K562 (cell line): ENCODE measurements at regions not wholly inside any gene's neighbourhood (a gene's known extent, or its start where the extent isn't known, plus 50 kb on each side); places are given as distances from the start of the nearest gene placed in this dataset.

ENCODE experiments used
- ATAC-seq: fragments of 200-7000 bp; cut with Tn5 transposase; 3 replicates; pipeline ENCODE4 v1.9.1; 2020; ENCODE audit warnings: moderate library complexity
- BruUV-seq: library from RNA; stranded (reverse); fragments of 400-500 nt; replicated peaks from 2 replicates; lab custom pipeline; 2021; lab: Mats Ljungman, UMichigan
- CTCF ChIA-PET: fragments of 300-600 bp; formaldehyde crosslinking; extraction: SDS; loops from one replicate; lab custom pipeline; 2021; ENCODE audit warnings: low intra/inter-chr PET ratio; lab: Yijun Ruan, JAX
- POLR2A ChIA-PET: fragments of 300-600, 350-650 bp; sonication (Branson Sonifier 250); formaldehyde crosslinking; extraction: SDS; loops from one replicate; lab custom pipeline; 2021; ENCODE audit warnings: antibody characterized with exemption, inconsistent platforms; lab: Yijun Ruan, JAX
- DNase-seq, 4 experiments: peaks; one replicate each; pipeline versions ENCODE4 v3.0.0 to v3.0.0-alpha.2; 2011 to 2018; ENCODE audit warnings: low spot score in 3 of 4, mixed read lengths in 3 of 4; ENCODE audit errors: extremely low read depth in 1 of 4
- FAIRE-seq: peaks from 2 replicates; lab custom pipeline; 2011; peaks lifted over from hg19 to GRCh38; lab: Jason Lieb, UNC
- H2AFZ ChIP-seq: 2 replicates; pipeline ENCODE4 v1.6.0; 2011; ENCODE audit warnings: low read depth, low read length, control low read depth, inconsistent platforms
- H3K27ac ChIP-seq: fragments of 200-600 bp; 3 replicates; pipeline ENCODE4 v1.8.0; 2011; ENCODE audit warnings: low read depth, mild to moderate bottlenecking, control low read depth, inconsistent platforms, low read length, moderate library complexity, mixed read lengths; ENCODE audit errors: extremely low read depth
- H3K27me3 ChIP-seq, 2 experiments: fragments of 300-600 bp in 1 of 2; 2 replicates in 1 of 2; 3 replicates in 1 of 2; pipeline versions ENCODE4 v1.6.0 to v1.8.0; 2011; ENCODE audit warnings: inconsistent platforms in 2 of 2, low read length in 2 of 2, mild to moderate bottlenecking in 1 of 2, mixed read lengths in 1 of 2, moderate library complexity in 1 of 2; ENCODE audit not compliant: control insufficient read depth in 2 of 2, insufficient read depth in 2 of 2
- H3K36me3 ChIP-seq: fragments of 300-600 bp; 3 replicates; pipeline ENCODE4 v1.8.0; 2011; ENCODE audit warnings: mild to moderate bottlenecking, low read length, inconsistent platforms; ENCODE audit not compliant: control insufficient read depth, insufficient read depth
- H3K4me1 ChIP-seq, 2 experiments: fragments of 200-600 bp in 1 of 2; replicated peaks in 1 of 2; 2 replicates in 1 of 2; 3 replicates in 1 of 2; pipeline versions ENCODE4 v1.5.1 to v1.8.0; 2011; ENCODE audit warnings: inconsistent platforms in 2 of 2, low read length in 2 of 2, mild to moderate bottlenecking in 1 of 2, mixed read lengths in 1 of 2, moderate library complexity in 1 of 2; ENCODE audit not compliant: control insufficient read depth in 2 of 2, insufficient read depth in 2 of 2
- H3K4me2 ChIP-seq: 2 replicates; pipeline ENCODE4 v1.6.1; 2011; ENCODE audit warnings: low read length, control low read depth, inconsistent platforms, mixed read lengths; ENCODE audit not compliant: insufficient read depth
- H3K4me3 ChIP-seq: fragments of 200-600 bp; sonication (generic), shearing (Covaris generic); 2 replicates; pipeline ENCODE4 v1.5.1; 2016; ENCODE audit warnings: control low read depth, inconsistent platforms
- H3K79me2 ChIP-seq: fragments of 200-600 bp; 3 replicates; pipeline ENCODE4 v1.8.0; 2011; ENCODE audit warnings: low read length, inconsistent platforms; ENCODE audit not compliant: control insufficient read depth, insufficient read depth
- H3K9ac ChIP-seq, 2 experiments: 2 replicates each; pipeline versions ENCODE4 v1.6.0 to v1.6.1; 2011; ENCODE audit warnings: low read depth in 2 of 2, low read length in 2 of 2, control low read depth in 1 of 2, inconsistent platforms in 1 of 2, mild to moderate bottlenecking in 1 of 2, mixed read lengths in 1 of 2; ENCODE audit not compliant: insufficient read depth in 1 of 2
- H3K9me1 ChIP-seq: one replicate; pipeline ENCODE4 v1.6.0; 2011; ENCODE audit warnings: inconsistent platforms, mild to moderate bottlenecking, low read length, moderate library complexity; ENCODE audit not compliant: control insufficient read depth, insufficient read depth
- H3K9me3 ChIP-seq: replicated peaks from 2 replicates; pipeline ENCODE4 v1.5.1; 2011; ENCODE audit warnings: low read depth, low read length, inconsistent platforms; ENCODE audit not compliant: control insufficient read depth, insufficient read depth
- H4K20me1 ChIP-seq: replicated peaks from 2 replicates; pipeline ENCODE4 v1.6.1; 2011; ENCODE audit warnings: low read length, inconsistent platforms, mixed read lengths; ENCODE audit not compliant: control insufficient read depth, insufficient read depth
- ATF1 ChIP-seq, 2 experiments: fragments of 450-650 bp in 1 of 2; IDR thresholded peaks; 2 replicates each; pipeline ENCODE4 v1.6.1; 2016; ENCODE audit warnings: missing compliant biosample characterization in 1 of 2, missing genetic modification characterization in 1 of 2
- BCLAF1 ChIP-seq, 2 experiments: fragments of 450-650 bp in 1 of 2; IDR thresholded peaks; 2 replicates each; pipeline ENCODE4 v1.6.1; 2011 to 2017; ENCODE audit warnings: low read depth in 2 of 2, antibody characterized with exemption in 1 of 2, borderline replicate concordance in 1 of 2, low read length in 1 of 2, mild to moderate bottlenecking in 1 of 2, mixed read lengths in 1 of 2; ENCODE audit not compliant: control insufficient read depth in 1 of 2
- FOXJ3 ChIP-seq: sonication (generic); formaldehyde crosslinking; IDR thresholded peaks from 2 replicates; pipeline ENCODE4 v1.4.0; 2020; ENCODE audit warnings: mild to moderate bottlenecking, missing genetic modification reagents
- GABPA ChIP-seq: fragments of 200-800 bp; sonication (Bioruptor generic); conservative IDR thresholded peaks from 2 replicates; pipeline ENCODE4 v1.6.1; 2016; ENCODE audit warnings: low read depth, missing genetic modification characterization, missing compliant biosample characterization
- HNRNPH1 ChIP-seq: fragments of 200-400 bp; formaldehyde crosslinking; optimal IDR thresholded peaks from 2 replicates; pipeline ENCODE3; 2017; ENCODE audit warnings: low read depth, mild to moderate bottlenecking, low read length, moderate library complexity
- MED1 ChIP-seq: sonication (generic); formaldehyde crosslinking; IDR thresholded peaks from 2 replicates; pipeline ENCODE4 v1.8.1; 2023; ENCODE audit warnings: missing genetic modification reagents, borderline replicate concordance
- MEIS2 ChIP-seq: fragments of 450-650 bp; IDR thresholded peaks from 2 replicates; pipeline ENCODE4 v1.6.1; 2014; ENCODE audit warnings: mild to moderate bottlenecking; ENCODE audit not compliant: partially characterized antibody
- NFATC3 ChIP-seq: fragments of 450-650 bp; IDR thresholded peaks from 2 replicates; pipeline ENCODE4 v1.6.1; 2017; ENCODE audit warnings: mild to moderate bottlenecking
- NR2C2 ChIP-seq, 2 experiments: fragments of 200-800 bp in 1 of 2; sonication (Bioruptor generic) in 1 of 2; sonication (generic) in 1 of 2; formaldehyde crosslinking in 1 of 2; IDR thresholded peaks; 2 replicates each; pipeline versions ENCODE4 v1.6.1 to v1.8.0; 2016 to 2022; ENCODE audit warnings: mild to moderate bottlenecking in 1 of 2, missing compliant biosample characterization in 1 of 2, missing genetic modification characterization in 1 of 2, missing genetic modification reagents in 1 of 2
- SOX6 ChIP-seq: fragments of 450-650 bp; IDR thresholded peaks from 2 replicates; pipeline ENCODE4 v1.6.1; 2014; ENCODE audit warnings: mild to moderate bottlenecking
- U2AF2 ChIP-seq: fragments of 200-400 bp; formaldehyde crosslinking; optimal IDR thresholded peaks from 2 replicates; pipeline ENCODE3; 2017; ENCODE audit warnings: low read depth, mild to moderate bottlenecking, low read length
- ZFP30 ChIP-seq: fragments of 250-450 bp; sonication (Bioruptor Pico); IDR thresholded peaks from 2 replicates; pipeline ENCODE4 v1.8.0; 2022; ENCODE audit warnings: moderate library complexity, mild to moderate bottlenecking, inconsistent platforms, borderline replicate concordance
- ZNF24 ChIP-seq: fragments of 450-650 bp; IDR thresholded peaks from 2 replicates; pipeline ENCODE4 v1.6.1; 2016
- ZNF444 ChIP-seq: fragments of 250-450 bp; sonication (Bioruptor Pico); IDR thresholded peaks from 2 replicates; pipeline ENCODE4 v1.4.0; 2020; ENCODE audit warnings: mild to moderate bottlenecking, moderate library complexity
- ZNF75A ChIP-seq: fragments of 450-650 bp; formaldehyde crosslinking; IDR thresholded peaks from 2 replicates; pipeline ENCODE4 v1.4.0; 2020; ENCODE audit warnings: mild to moderate bottlenecking
- WGBS: fragments of 100-300 bp; shearing (Covaris generic); methylation state at CpG from one replicate; pipeline ENCODE4 v1.1.6; 2016; ENCODE audit warnings: low coverage, mixed read lengths; ENCODE audit not compliant: insufficient coverage; ENCODE audit errors: missing lambda C conversion rate; 5-methylcytosine and 5-hydroxymethylcytosine counted together
- in situ Hi-C: fragments of 300-500 bp; cut with MboI; formaldehyde crosslinking; loops from 4 replicates; pipeline ENCODE4 v1.15.0; 2018; ENCODE audit warnings: inconsistent platforms, mixed read lengths
- intact Hi-C: fragments of 100-400 bp; cut with micrococcal nuclease; formaldehyde crosslinking; loops from 2 replicates; pipeline ENCODE4 v1.14.2; 2022

GRCh38 chr12:119258556-119258955, 76.0 kb upstream of the CCDC60 start:
- Histone ChIP-seq H4K20me1 (no peaks in the 10 kb centered on the region), H3K36me3 (no peaks in the 10 kb centered on the region), H3K4me3 (no peak overlapping the region), H3K9me1 (no peaks in the 10 kb centered on the region), H2AFZ (no peak overlapping the region), H3K27ac (no peak overlapping the region), H3K4me1 (no peaks in the 10 kb centered on the region), H3K4me2 (no peak overlapping the region), H3K27me3 (no peaks in the 10 kb centered on the region), H3K9me3 (no peaks in the 10 kb centered on the region), H3K79me2 (no peaks in the 10 kb centered on the region), H3K9ac (no peak overlapping the region)
- in situ Hi-C loops: no loop called here
- 0% methylated on average over 4 of the region's 4 CpGs for WGBS
- no peak for FAIRE-seq
- DNase-seq: no peak
- CTCF ChIA-PET: interaction anchor here (0.5 kb wide), 1 partner anchor 709 kb away, joined by 3 read pairs; no protein-coding TSS in a partner anchor
- BruUV-seq: no TSS peak
- TF ChIP-seq NR2C2 (CRISPR knock-in tag; IDR thresholded peaks at IDR 0.05) (no peak), NR2C2 (tag; IDR thresholded peaks at IDR 0.05) (no peak), FOXJ3 (CRISPR knock-in tag) (no peak), HNRNPH1 (no peak), MED1 (CRISPR knock-in tag) (no peak), ATF1 (CRISPR knock-in tag; IDR thresholded peaks at IDR 0.05) (no peak), ATF1 (tag; IDR thresholded peaks at IDR 0.05) (no peak)
- POLR2A ChIA-PET: no interaction called here
- intact Hi-C loops: no loop called here
- no peak for ATAC-seq

- H3K79me2 ChIP-seq: no peaks in the 10 kb centered on the region
- 0% methylated on average over 4 of the region's 4 CpGs for WGBS
- ChIA-PET POLR2A (no interaction called here), CTCF (no interaction called here)
- no peak for FAIRE-seq
- intact Hi-C loops: no loop called here
- H3K27me3 ChIP-seq: no peaks in the 10 kb centered on the region
- no peak overlapping the region for H3K27ac ChIP-seq
- no peaks in the 10 kb centered on the region for H4K20me1 ChIP-seq
- H3K9me1 ChIP-seq: no peaks in the 10 kb centered on the region
- no peak overlapping the region for H3K9ac ChIP-seq
- H3K4me1 ChIP-seq: no peaks in the 10 kb centered on the region
- H3K9me3 ChIP-seq: no peaks in the 10 kb centered on the region
- in situ Hi-C loops: no loop called here
- ATAC-seq: no peak
- TF ChIP-seq GABPA (tag) (peak; percentile 23; the same call in 1 of the 2 replicates), SOX6 (no peak), U2AF2 (no peak), NFATC3 (no peak), ZNF444 (CRISPR knock-in tag) (no peak), BCLAF1 (IDR thresholded peaks at IDR 0.05; ENCODE audit: borderline replicate concordance in 1 of 2, control insufficient read depth in 1 of 2, low read depth in 2 of 2, low read length in 1 of 2) (no peak), ZNF24 (no peak), MEIS2 (no peak), ZFP30 (CRISPR knock-in tag) (no peak), ZNF75A (CRISPR knock-in tag) (0 out of 2 replicates have a peak, but pooled peaks have one; percentile 67)
- no peak overlapping the region for H2AFZ ChIP-seq
- H3K36me3 ChIP-seq: no peaks in the 10 kb centered on the region
- BruUV-seq: no TSS peak
- no peak for DNase-seq
- no peak overlapping the region for H3K4me2 ChIP-seq
- no peak overlapping the region for H3K4me3 ChIP-seq
Measured at GRCh38 chr12:119259484-119259883, 75.0 kb upstream of the CCDC60 start.
